H1 (cell line): ENCODE measurements at regions not wholly inside any gene's neighbourhood (a gene's known extent, or its start where the extent isn't known, plus 50 kb on each side); places are given as distances from the start of the nearest gene placed in this dataset.

Experiments
- CTCF ChIA-PET: fragments of 300-600 bp; sonication (Branson Sonifier 250); formaldehyde crosslinking; loops from one replicate; lab custom pipeline; 2021; ENCODE audit not compliant: partially characterized antibody; lab: Charles Lee
- POLR2A ChIA-PET: fragments of 300-600 bp; sonication (Branson Sonifier 250); formaldehyde crosslinking; loops from one replicate; lab custom pipeline; 2021; ENCODE audit warnings: inconsistent platforms; ENCODE audit not compliant: partially characterized antibody; lab: Charles Lee
- DNase-seq, 2 experiments: peaks; one replicate each; pipeline versions ENCODE4 v3.0.0 to v3.0.0-alpha.2; 2010 to 2022; ENCODE audit warnings: low spot score in 2 of 2, low read depth in 1 of 2, mixed read lengths in 1 of 2
- FAIRE-seq: peaks from 2 replicates; lab custom pipeline; 2011; peaks lifted over from hg19 to GRCh38; lab: Jason Lieb, UNC
- H2AFZ ChIP-seq: 2 replicates; pipeline ENCODE4 v1.8.1; 2012; ENCODE audit warnings: low read length, inconsistent platforms
- H2AK5ac ChIP-seq: 2 replicates; pipeline ENCODE4 v1.6.1; 2013; ENCODE audit warnings: low read depth, low read length
- H2BK120ac ChIP-seq: replicated peaks from 2 replicates; pipeline ENCODE3; 2013; ENCODE audit warnings: low read depth, low read length, inconsistent platforms
- H2BK12ac ChIP-seq: 2 replicates; pipeline ENCODE4 v1.6.1; 2013; ENCODE audit warnings: low read depth, low read length
- H2BK15ac ChIP-seq: 2 replicates; pipeline ENCODE4 v1.6.1; 2013; ENCODE audit warnings: low read length
- H2BK20ac ChIP-seq: 2 replicates; pipeline ENCODE4 v1.6.1; 2013; ENCODE audit warnings: low read length
- H2BK5ac ChIP-seq: 2 replicates; pipeline ENCODE4 v1.6.1; 2013; ENCODE audit warnings: low read depth, low read length
- H3K14ac ChIP-seq: 2 replicates; pipeline ENCODE4 v1.6.1; 2013; ENCODE audit warnings: inconsistent platforms; ENCODE audit not compliant: insufficient read length
- H3K18ac ChIP-seq: 2 replicates; pipeline ENCODE4 v1.6.1; 2013; ENCODE audit warnings: low read length; ENCODE audit errors: extremely low read depth
- H3K23ac ChIP-seq: 2 replicates; pipeline ENCODE4 v1.6.1; 2013; ENCODE audit warnings: inconsistent platforms; ENCODE audit not compliant: insufficient read length
- H3K23me2 ChIP-seq: 2 replicates; pipeline ENCODE4 v1.6.1; 2013; ENCODE audit warnings: low read depth, low read length
- H3K27ac ChIP-seq: 2 replicates; pipeline ENCODE4 v1.6.1; 2011; ENCODE audit warnings: low read depth, low read length, inconsistent platforms
- H3K27me3 ChIP-seq, 4 experiments: replicated peaks in 1 of 4; 1 replicate in 1 of 4; 2 replicates in 3 of 4; pipeline versions ENCODE4 v1.6.1 to v1.8.1; 2011 to 2013; ENCODE audit warnings: low read length in 3 of 4, mild to moderate bottlenecking in 3 of 4, inconsistent platforms in 2 of 4, mixed read lengths in 2 of 4, moderate library complexity in 1 of 4; ENCODE audit not compliant: control insufficient read depth in 3 of 4, insufficient read depth in 3 of 4; ENCODE audit errors: extremely low read depth in 1 of 4
- H3K36me3 ChIP-seq, 4 experiments: 2 replicates each; pipeline versions ENCODE4 v1.6.1 to v1.8.1; 2011 to 2013; ENCODE audit warnings: mild to moderate bottlenecking in 4 of 4, low read length in 3 of 4, moderate library complexity in 2 of 4, control low read depth in 1 of 4, inconsistent platforms in 1 of 4; ENCODE audit not compliant: insufficient read depth in 4 of 4, control insufficient read depth in 2 of 4
- H3K4ac ChIP-seq: replicated peaks from 2 replicates; pipeline ENCODE3; 2013; ENCODE audit warnings: low read length, low read depth, mixed read lengths, inconsistent platforms; ENCODE audit not compliant: insufficient read length
- H3K4me1 ChIP-seq, 4 experiments: replicated peaks in 1 of 4; 1 replicate in 1 of 4; 2 replicates in 3 of 4; pipeline versions ENCODE4 v1.6.1 to v1.8.1; 2011 to 2013; ENCODE audit warnings: low read length in 3 of 4, inconsistent platforms in 2 of 4, mixed read lengths in 1 of 4; ENCODE audit not compliant: insufficient read depth in 4 of 4, control insufficient read depth in 3 of 4
- H3K4me2 ChIP-seq, 2 experiments: 2 replicates each; pipeline versions ENCODE4 v1.6.1 to v1.8.1; 2011 to 2013; ENCODE audit warnings: low read depth in 2 of 2, low read length in 2 of 2, control low read depth in 1 of 2, inconsistent platforms in 1 of 2, mild to moderate bottlenecking in 1 of 2; ENCODE audit not compliant: insufficient read depth in 1 of 2
- H3K4me3 ChIP-seq, 4 experiments: fragments of 200-600, 300-600 bp in 1 of 4; sonication (generic), shearing (Covaris generic), sonication (Bioruptor Twin) in 1 of 4; 2 replicates each; pipeline versions ENCODE4 v1.5.1 to v1.8.1; 2011 to 2016; ENCODE audit warnings: low read length in 4 of 4, low read depth in 3 of 4, control low read depth in 2 of 4, inconsistent platforms in 2 of 4, mild to moderate bottlenecking in 2 of 4, mixed read lengths in 1 of 4, moderate library complexity in 1 of 4; ENCODE audit not compliant: insufficient read depth in 2 of 4; ENCODE audit errors: extremely low read depth in 1 of 4
- H3K56ac ChIP-seq: replicated peaks from 2 replicates; pipeline ENCODE3; 2013; ENCODE audit warnings: low read depth, mild to moderate bottlenecking, mixed read lengths, low read length, inconsistent platforms; ENCODE audit not compliant: insufficient read length
- H3K79me1 ChIP-seq: 2 replicates; pipeline ENCODE4 v1.6.1; 2013; ENCODE audit warnings: low read depth, low read length, control low read depth
- H3K79me2 ChIP-seq, 2 experiments: 2 replicates each; pipeline versions ENCODE4 v1.6.1 to v1.8.1; 2012 to 2013; ENCODE audit warnings: low read length in 2 of 2, mild to moderate bottlenecking in 2 of 2, inconsistent platforms in 1 of 2; ENCODE audit not compliant: insufficient read depth in 2 of 2, control insufficient read depth in 1 of 2
- H3K9ac ChIP-seq, 4 experiments: replicated peaks in 1 of 4; 1 replicate in 1 of 4; 2 replicates in 3 of 4; pipeline versions ENCODE4 v1.6.1 to v1.8.1; 2011 to 2013; ENCODE audit warnings: low read depth in 3 of 4, low read length in 3 of 4, control low read depth in 2 of 4, mild to moderate bottlenecking in 2 of 4, moderate library complexity in 2 of 4, inconsistent platforms in 1 of 4; ENCODE audit errors: extremely low read depth in 1 of 4
- H3K9me3 ChIP-seq, 2 experiments: 2 replicates each; pipeline versions ENCODE4 v1.6.1 to v1.8.1; 2012 to 2013; ENCODE audit warnings: mild to moderate bottlenecking in 2 of 2, moderate library complexity in 2 of 2, control low read depth in 1 of 2, inconsistent platforms in 1 of 2, low read depth in 1 of 2, low read length in 1 of 2, mixed read lengths in 1 of 2; ENCODE audit not compliant: insufficient read depth in 2 of 2
- H4K20me1 ChIP-seq, 2 experiments: replicated peaks in 1 of 2; 2 replicates each; pipeline versions ENCODE3 to v1.8.1; 2011 to 2013; ENCODE audit warnings: inconsistent platforms in 2 of 2, low read length in 2 of 2, mild to moderate bottlenecking in 1 of 2; ENCODE audit not compliant: insufficient read depth in 2 of 2, control insufficient read depth in 1 of 2
- H4K5ac ChIP-seq: 2 replicates; pipeline ENCODE4 v1.6.1; 2013; ENCODE audit warnings: low read length, low read depth, mixed read lengths, inconsistent platforms; ENCODE audit not compliant: insufficient read length
- H4K8ac ChIP-seq: 2 replicates; pipeline ENCODE4 v1.8.0; 2013; ENCODE audit warnings: mild to moderate bottlenecking, moderate library complexity, low read length, inconsistent platforms; ENCODE audit not compliant: insufficient read depth; ENCODE audit errors: extremely low read depth
- H4K91ac ChIP-seq: replicated peaks from 2 replicates; pipeline ENCODE3; 2013; ENCODE audit warnings: low read length, mixed read lengths, inconsistent platforms; ENCODE audit not compliant: insufficient read length
- BACH1 ChIP-seq: IDR thresholded peaks from 2 replicates; pipeline ENCODE4 v1.6.1; 2012; ENCODE audit warnings: low read length, improper control_type of control experiment
- BCL11A ChIP-seq, 2 experiments: IDR thresholded peaks; one replicate each; pipeline ENCODE4 v1.6.1; 2011; ENCODE audit warnings: low read depth in 2 of 2, low read length in 2 of 2, mild to moderate bottlenecking in 2 of 2
- FOSL1 ChIP-seq: IDR thresholded peaks from 2 replicates; pipeline ENCODE4 v1.6.1; 2011; ENCODE audit warnings: mild to moderate bottlenecking, low read depth, low read length, moderate library complexity; ENCODE audit not compliant: insufficient read depth
- GTF2F1 ChIP-seq: IDR thresholded peaks from 2 replicates; pipeline ENCODE4 v1.6.1; 2012; ENCODE audit warnings: low read depth, low read length, improper control_type of control experiment, borderline replicate concordance
- KDM1A ChIP-seq: fragments of 200-600, 300-600 bp; sonication (generic); IDR thresholded peaks from 2 replicates; pipeline ENCODE4 v1.7.1; 2016; ENCODE audit warnings: mild to moderate bottlenecking, low read length, borderline replicate concordance
- PHF8 ChIP-seq: fragments of 200-600 bp; sonication (generic); conservative IDR thresholded peaks from 2 replicates; pipeline ENCODE4 v1.7.1; 2012; ENCODE audit warnings: low read depth, mild to moderate bottlenecking, inconsistent platforms, low read length, moderate library complexity
- RBBP5 ChIP-seq: IDR thresholded peaks from 2 replicates; pipeline ENCODE4 v1.7.1; 2012; ENCODE audit warnings: low read depth, mild to moderate bottlenecking, inconsistent platforms, low read length, moderate library complexity, borderline replicate concordance
- RNF2 ChIP-seq: fragments of 200-900, 300-1000 bp; sonication (generic); IDR thresholded peaks from 2 replicates; pipeline ENCODE4 v1.7.1; 2016; ENCODE audit warnings: borderline replicate concordance, low read depth, mild to moderate bottlenecking, antibody characterized with exemption, low read length; ENCODE audit not compliant: poor library complexity, severe bottlenecking; ENCODE audit errors: missing control alignments
- SUZ12 ChIP-seq: fragments of 200-600 bp; sonication (generic); IDR thresholded peaks from 2 replicates; pipeline ENCODE4 v1.6.1; 2012; ENCODE audit warnings: mild to moderate bottlenecking, inconsistent platforms, low read length, moderate library complexity, mixed read lengths
- WGBS, 2 experiments: shearing (Covaris generic) in 1 of 2; methylation state at CpG; one replicate each; pipeline versions ENCODE4 v1.1.6 to v1.1.7; 2013 to 2015; ENCODE audit warnings: low lambda C conversion rate in 2 of 2, mixed read lengths in 2 of 2, inconsistent platforms in 1 of 2, low coverage in 1 of 2, missing lambda C conversion rate in 1 of 2; ENCODE audit not compliant: insufficient replicate concordance in 2 of 2, insufficient coverage in 1 of 2, insufficient read length in 1 of 2; ENCODE audit errors: extremely low coverage in 1 of 2, missing lambda C conversion rate in 1 of 2; 5-methylcytosine and 5-hydroxymethylcytosine counted together
- TF ChIP-seq, protein P1 (sequence below): IDR thresholded peaks from 2 replicates; pipeline ENCODE4 v1.6.1; 2011; ENCODE audit warnings: low read length, improper control_type of control experiment

DNA sequence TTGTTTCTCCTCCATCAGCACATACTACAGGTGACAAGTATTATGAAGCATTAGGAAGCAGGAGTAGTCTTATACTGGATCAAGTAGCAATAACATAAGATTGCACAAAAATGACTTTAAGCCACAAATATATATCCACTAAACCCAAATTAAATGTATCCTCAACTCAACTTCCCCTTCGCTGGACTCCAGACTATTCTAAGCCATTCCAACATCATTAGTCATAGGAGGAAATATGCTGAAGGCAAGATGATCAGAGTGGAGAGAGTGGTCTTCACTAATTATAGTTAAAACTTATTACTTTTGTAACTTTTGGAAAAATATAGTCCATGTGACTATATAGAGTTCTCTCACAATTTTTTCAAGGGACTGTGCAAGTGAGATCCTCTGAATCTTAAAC, 390.7 kb upstream of the ZP4 start:
- Histone ChIP-seq H2BK120ac (no peak overlapping the region), H3K79me2 (no peaks in the 10 kb centered on the region), H4K91ac (no peak overlapping the region), H2BK5ac (no peak overlapping the region), H3K9ac (no peak overlapping the region), H3K27ac (no peak overlapping the region), H3K36me3 (no peaks in the 10 kb centered on the region), H4K8ac (no peak overlapping the region), H3K27me3 (no peaks in the 10 kb centered on the region), H3K23ac (no peak overlapping the region), H2BK12ac (no peak overlapping the region), H3K14ac (no peak overlapping the region), H3K79me1 (no peaks in the 10 kb centered on the region), H3K4ac (no peak overlapping the region), H3K9me3 (peaks cover 1 to 5% of the 10 kb centered on the region in 2 experiments; a peak in 1 of 4 replicates), H2AFZ (no peak overlapping the region), H2BK15ac (no peak overlapping the region), H4K5ac (no peak overlapping the region), H2BK20ac (no peak overlapping the region), H3K23me2 (no peaks in the 10 kb centered on the region), H3K4me2 (no peak overlapping the region), H3K4me1 (no peaks in the 10 kb centered on the region), H4K20me1 (no peaks in the 10 kb centered on the region), H3K56ac (no peak overlapping the region), H3K4me3 (no peak overlapping the region), H2AK5ac (no peak overlapping the region), H3K18ac (no peak overlapping the region)
- DNase-seq (no peak), FAIRE-seq (no peak)
- TF ChIP-seq BCL11A (IDR thresholded peaks at IDR 0.05; ENCODE audit: low read depth in 2 of 2, low read length in 2 of 2) (no peak), SUZ12 (no peak), BACH1 (no peak), FOSL1 (no peak), RBBP5 (no peak), KDM1A (no peak), PHF8 (no peak), GTF2F1 (no peak), RNF2 (no peak)
- TF ChIP-seq, protein P1, sequence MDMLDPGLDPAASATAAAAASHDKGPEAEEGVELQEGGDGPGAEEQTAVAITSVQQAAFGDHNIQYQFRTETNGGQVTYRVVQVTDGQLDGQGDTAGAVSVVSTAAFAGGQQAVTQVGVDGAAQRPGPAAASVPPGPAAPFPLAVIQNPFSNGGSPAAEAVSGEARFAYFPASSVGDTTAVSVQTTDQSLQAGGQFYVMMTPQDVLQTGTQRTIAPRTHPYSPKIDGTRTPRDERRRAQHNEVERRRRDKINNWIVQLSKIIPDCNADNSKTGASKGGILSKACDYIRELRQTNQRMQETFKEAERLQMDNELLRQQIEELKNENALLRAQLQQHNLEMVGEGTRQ, result no peak
- ChIA-PET CTCF (no interaction called here), POLR2A (no interaction called here)
- 91% methylated on average over 1 of the region's 1 CpG; no CpG with 5 or more reads in 1 of the 2 experiments for WGBS, 2 experiments
